NT2/D1 (cell line): ENCODE measurements at regions not wholly inside any gene's neighbourhood (a gene's known extent, or its start where the extent isn't known, plus 50 kb on each side); places are given as distances from the start of the nearest gene placed in this dataset.

Experiments used
- SUZ12 ChIP-seq: IDR thresholded peaks from 2 replicates; pipeline ENCODE4 v1.6.1; 2011; ENCODE audit not compliant: insufficient read length, insufficient read depth; ENCODE audit errors: extremely low read depth
- ZNF274 ChIP-seq: IDR thresholded peaks from 2 replicates; pipeline ENCODE4 v1.6.1; 2011; ENCODE audit warnings: mild to moderate bottlenecking, low read depth, low read length

DNA sequence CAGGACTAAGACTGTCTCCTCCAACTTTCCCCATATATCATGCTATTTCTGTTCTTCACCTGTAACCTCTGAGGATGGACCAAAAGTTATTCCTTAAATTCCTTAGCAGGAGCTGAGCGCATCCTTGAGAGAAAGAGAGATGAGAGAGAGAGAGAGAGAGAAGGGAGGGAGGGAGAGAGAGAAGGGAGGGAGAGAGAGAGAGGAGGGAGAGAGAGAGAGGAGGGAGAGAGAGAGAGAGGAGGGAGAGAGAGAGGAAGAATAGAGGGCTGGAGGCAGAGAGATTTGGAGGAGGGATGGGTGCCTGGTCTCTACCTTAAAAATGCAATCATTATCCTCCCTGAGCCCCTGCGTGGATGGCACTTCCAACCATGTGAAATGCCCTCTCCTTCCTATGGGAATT is 73.6 kb downstream of the BMP2 start:
- TF ChIP-seq ZNF274, result no peak
- no peak for TF ChIP-seq SUZ12
